ENCODE measurements at regions not wholly inside any gene's neighbourhood (a gene's known extent, or its start where the extent isn't known, plus 50 kb on each side); places are given as distances from the start of the nearest gene placed in this dataset.
"Not testable (repeated sequence)": the region's sequence is repeated elsewhere in the genome, so short reads cannot be mapped to it uniquely, and the experiment has no call there.

GRCh38 chr10:61211468-61211867 is 241.7 kb downstream of the TMEM26 start:
- Histone ChIP-seq H3K4me3 (no peak overlapping the region), H3K27me3 (no peaks in the 10 kb centered on the region), H3K36me3 (no peaks in the 10 kb centered on the region), H3K27ac (no peak overlapping the region), H3K9me3 (no peaks in the 10 kb centered on the region), H3K4me1 (no peaks in the 10 kb centered on the region)
- TF ChIP-seq CTCF (IDR thresholded peaks at IDR 0.05) (no peak), POLR2AphosphoS5 (IDR thresholded peaks at IDR 0.05; ENCODE audit: insufficient read depth in 1 of 2, low read depth in 1 of 2) (no peak)
- intact Hi-C loops (cut with DNase I): no loop called here
- DNase-seq (ENCODE audit: extremely low spot score in 2 of 2): no peak

- H3K4me3 ChIP-seq: no peak overlapping the region
- no peaks in the 10 kb centered on the region for H3K27me3 ChIP-seq
- intact Hi-C loops (cut with DNase I): no loop called here
- no peak overlapping the region for H3K27ac ChIP-seq
- peaks cover 12% of the 10 kb centered on the region for H3K4me1 ChIP-seq
- H3K36me3 ChIP-seq: no peaks in the 10 kb centered on the region
- no peak for DNase-seq (ENCODE audit: extremely low spot score in 2 of 2)
- no peaks in the 10 kb centered on the region for H3K9me3 ChIP-seq
- no peak for TF ChIP-seq POLR2A (IDR thresholded peaks at IDR 0.05)
- no peak for TF ChIP-seq CTCF (IDR thresholded peaks at IDR 0.05)
- no peak for TF ChIP-seq POLR2AphosphoS5 (IDR thresholded peaks at IDR 0.05; ENCODE audit: insufficient read depth in 1 of 2, low read depth in 1 of 2)
These were observed 253.1 kb upstream of the RHOBTB1 start for GRCh38 chr10:61197057-61197456.

- TF ChIP-seq CTCF (IDR thresholded peaks at IDR 0.05) (no peak), POLR2AphosphoS5 (IDR thresholded peaks at IDR 0.05; ENCODE audit: insufficient read depth in 1 of 2, low read depth in 1 of 2) (no peak), POLR2A (IDR thresholded peaks at IDR 0.05) (no peak)
- intact Hi-C loops (cut with DNase I): no loop called here
- Histone ChIP-seq H3K36me3 (no peaks in the 10 kb centered on the region), H3K4me3 (no peak overlapping the region), H3K9me3 (no peaks in the 10 kb centered on the region), H3K27ac (no peak overlapping the region), H3K27me3 (no peaks in the 10 kb centered on the region), H3K4me1 (peaks cover 21% of the 10 kb centered on the region)
- no peak for DNase-seq (ENCODE audit: extremely low spot score in 2 of 2)
These were observed 251.2 kb upstream of the RHOBTB1 start for GRCh38 chr10:61195211-61195610.

- H3K36me3 ChIP-seq; intact Hi-C loops (cut with DNase I): not testable (repeated sequence)
These were observed 248.6 kb upstream of the RHOBTB1 start for GRCh38 chr10:61192589-61192988.

GRCh38 chr10:61192042-61192441 is 248.1 kb upstream of the RHOBTB1 start:
- Histone ChIP-seq H3K27ac (no peak overlapping the region), H3K9me3 (no peaks in the 10 kb centered on the region), H3K27me3 (no peaks in the 10 kb centered on the region), H3K4me1 (peaks cover 19% of the 10 kb centered on the region), H3K4me3 (no peak overlapping the region), H3K36me3 (no peaks in the 10 kb centered on the region)
- intact Hi-C loops (cut with DNase I): no loop called here
- TF ChIP-seq CTCF (IDR thresholded peaks at IDR 0.05): no peak
- TF ChIP-seq POLR2AphosphoS5 (IDR thresholded peaks at IDR 0.05; ENCODE audit: insufficient read depth in 1 of 2, low read depth in 1 of 2): no peak
- no peak for TF ChIP-seq POLR2A (IDR thresholded peaks at IDR 0.05)
- DNase-seq (ENCODE audit: extremely low spot score in 2 of 2): no peak

More at GRCh38 chr10:61192589-61192988, 248.6 kb upstream of the RHOBTB1 start:
- not testable (repeated sequence) for DNase-seq (ENCODE audit: extremely low spot score in 2 of 2); H3K27ac ChIP-seq; H3K9me3 ChIP-seq; H3K4me3 ChIP-seq; H3K27me3 ChIP-seq
- peaks cover 21% of the 10 kb centered on the region for H3K4me1 ChIP-seq

- no peak for TF ChIP-seq POLR2AphosphoS5 (IDR thresholded peaks at IDR 0.05; ENCODE audit: insufficient read depth in 1 of 2, low read depth in 1 of 2)
- TF ChIP-seq CTCF (IDR thresholded peaks at IDR 0.05): no peak
- TF ChIP-seq POLR2A (IDR thresholded peaks at IDR 0.05): no peak
- Histone ChIP-seq H3K9me3 (no peaks in the 10 kb centered on the region), H3K27me3 (no peaks in the 10 kb centered on the region), H3K36me3 (no peaks in the 10 kb centered on the region), H3K4me3 (no peak overlapping the region), H3K4me1 (peaks cover 13% of the 10 kb centered on the region), H3K27ac (no peak overlapping the region)
- no peak for DNase-seq (ENCODE audit: extremely low spot score in 2 of 2)
- intact Hi-C loops (cut with DNase I): no loop called here
These were observed 245.9 kb upstream of the RHOBTB1 start for GRCh38 chr10:61189912-61190311.

Data from vagina (tissue), 2 donors.